Muscle of back (tissue), 3 donors: ENCODE measurements at regions not wholly inside any gene's neighbourhood (a gene's known extent, or its start where the extent isn't known, plus 50 kb on each side); places are given as distances from the start of the nearest gene placed in this dataset.
"Not testable (repeated sequence)": the region's sequence is repeated elsewhere in the genome, so short reads cannot be mapped to it uniquely, and the experiment has no call there.

Experiments
- DNase-seq, 3 donors: peaks; one replicate each; pipeline versions ENCODE4 v3.0.0 to v3.0.0-alpha.2; 2013

GRCh38 chr15:87675271-87675670, 581.3 kb downstream of the NTRK3 start:
- DNase-seq: no peak

DNA sequence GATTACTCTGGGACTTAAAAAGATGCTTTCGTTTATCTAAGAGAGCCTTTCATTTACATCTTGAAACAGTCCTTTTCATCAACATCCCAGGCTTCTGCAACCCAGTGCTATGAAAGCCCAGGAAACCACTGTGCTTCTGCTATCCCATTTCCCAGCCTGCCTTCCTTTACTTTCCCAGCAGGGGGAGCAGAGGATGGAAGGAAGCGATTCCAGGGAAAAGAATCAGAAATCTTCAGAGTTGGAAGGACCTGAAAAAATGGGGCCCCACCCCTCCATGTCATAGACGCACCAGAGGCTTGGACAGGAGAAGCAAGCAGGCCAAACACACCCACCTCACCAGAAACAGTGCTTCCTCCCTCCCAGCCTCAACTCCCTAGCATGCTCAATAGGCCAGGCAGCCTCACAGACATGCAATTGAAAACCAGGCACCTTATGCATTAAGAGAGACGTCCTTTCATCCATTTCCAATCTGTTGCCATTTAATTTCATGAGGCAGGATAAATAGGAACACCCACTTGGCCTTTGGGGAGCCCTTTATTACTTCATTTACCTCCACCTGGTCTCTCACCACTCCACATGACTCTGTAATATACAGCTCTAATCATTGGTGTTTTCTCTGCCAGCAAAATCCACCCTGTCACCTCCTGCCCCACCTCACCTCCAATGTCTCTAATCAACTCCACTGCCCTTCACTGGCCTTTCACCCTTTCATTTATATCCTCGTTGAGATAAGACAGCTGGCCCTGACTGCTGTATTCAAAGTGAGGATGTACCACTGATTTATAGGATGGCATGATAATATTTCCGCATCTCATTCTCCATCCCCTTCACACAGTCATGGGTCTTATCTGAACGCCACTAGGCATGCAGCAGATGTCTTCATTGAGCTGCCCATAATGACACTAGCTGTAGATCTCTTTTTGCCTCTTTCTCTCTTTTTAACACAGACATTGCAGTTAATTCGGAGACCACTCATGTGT, 583.9 kb downstream of the NTRK3 start:
- peak in 2 of 3 donors; percentile 19 to 35 for DNase-seq

DNA sequence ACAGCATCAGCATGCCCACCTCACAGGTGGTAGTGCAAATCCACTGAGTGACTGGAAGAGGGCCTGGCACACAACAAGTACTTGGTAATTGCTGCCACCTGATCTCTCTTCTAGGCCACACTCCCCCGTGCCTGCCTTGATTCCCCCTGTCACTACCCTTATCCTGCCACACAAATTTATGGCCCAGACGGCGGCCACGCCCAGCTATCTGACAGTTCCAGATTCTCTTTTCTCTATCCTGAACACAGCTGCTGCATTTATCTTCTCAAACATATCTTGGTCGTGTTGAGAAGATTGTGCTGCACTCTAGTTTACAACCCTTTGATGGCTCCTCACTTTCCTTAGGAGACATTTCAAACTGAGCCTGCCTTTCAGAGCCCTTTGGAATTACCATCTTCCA, 585.2 kb downstream of the NTRK3 start:
- no peak for DNase-seq

DNA sequence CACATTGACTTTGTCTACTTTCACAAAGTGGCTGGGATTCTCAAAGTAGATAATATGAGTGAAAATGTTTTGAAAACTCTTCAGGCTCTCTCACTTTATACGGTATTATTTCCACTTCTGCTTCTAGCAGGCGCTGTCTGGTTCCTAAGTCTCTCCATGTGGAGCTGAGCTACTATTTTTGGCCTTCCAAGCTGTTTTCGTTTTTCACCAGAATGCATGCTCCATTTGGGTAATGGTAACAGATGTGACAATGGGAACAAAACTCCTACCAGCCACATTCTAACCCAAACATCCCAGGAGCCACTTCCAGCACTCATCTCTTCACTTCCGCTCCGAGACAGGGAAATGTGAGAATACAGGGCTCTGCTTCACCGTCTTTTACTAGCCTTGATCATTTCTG, 586.7 kb downstream of the NTRK3 start:
- DNase-seq: no peak

DNA sequence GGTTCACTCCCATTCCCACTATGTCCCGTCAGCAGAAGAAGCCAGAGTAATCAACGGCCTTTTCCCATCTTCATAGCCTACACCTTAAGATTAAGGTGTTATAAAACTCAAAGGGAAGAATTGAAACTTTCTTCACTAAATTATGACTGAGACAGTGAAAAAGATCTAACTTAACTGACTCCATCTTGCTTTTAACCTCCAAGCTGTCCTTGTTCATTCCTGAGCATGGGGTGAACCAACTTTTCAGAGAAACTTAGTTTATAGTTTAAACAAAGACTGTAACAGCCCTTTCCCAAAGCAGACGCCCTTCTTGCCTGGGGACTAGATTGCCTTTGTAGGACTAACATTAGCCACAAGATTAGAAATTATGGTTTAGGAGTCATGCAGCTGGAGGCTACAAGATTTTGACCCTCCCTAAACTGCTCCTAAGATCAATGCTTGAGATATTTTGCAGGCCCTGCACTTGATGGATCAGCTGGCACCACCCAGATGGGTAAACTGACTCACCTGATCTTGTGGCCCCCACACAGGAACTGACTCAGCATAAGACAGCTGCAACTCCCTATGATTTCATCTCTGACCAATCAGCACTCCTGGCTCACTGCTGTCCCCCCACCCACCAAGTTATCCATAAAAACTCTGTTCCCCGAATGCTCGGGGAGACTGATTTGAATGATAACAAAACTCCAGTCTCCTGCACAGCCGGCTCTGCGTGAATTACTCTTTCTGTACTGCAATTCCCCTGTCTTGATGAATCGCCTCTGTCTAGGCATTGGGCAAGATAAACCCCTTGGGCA, 587.6 kb downstream of the NTRK3 start:
- DNase-seq: not testable (repeated sequence)

GRCh38 chr15:87667643-87668042, 588.9 kb downstream of the NTRK3 start:
- no peak for DNase-seq

DNA sequence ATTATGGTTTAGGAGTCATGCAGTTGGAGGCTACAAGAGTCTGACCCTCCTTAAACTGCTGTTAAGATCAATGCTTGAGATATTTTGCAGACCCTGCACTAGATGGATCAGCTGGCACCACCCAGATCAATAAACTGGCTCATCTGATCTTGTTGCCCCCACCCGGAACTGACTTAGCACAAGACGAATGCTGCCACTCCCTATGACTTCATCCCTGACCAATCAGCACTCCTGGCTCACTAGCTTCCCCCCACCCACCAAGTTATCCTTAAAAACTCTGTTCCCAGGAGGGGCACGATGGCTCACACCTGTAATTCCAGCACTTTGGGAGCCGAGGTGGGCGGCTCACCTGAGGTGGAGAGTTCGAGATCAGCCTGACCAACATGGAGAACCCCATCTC, 594.0 kb downstream of the NTRK3 start:
- no peak for DNase-seq

- peak in 2 of 3 donors; percentile 57 to 72 for DNase-seq
Observed at GRCh38 chr15:87661454-87662355, 594.8 kb downstream of the NTRK3 start.

- DNase-seq: no peak
Observed at GRCh38 chr15:87660251-87661129, 596.0 kb downstream of the NTRK3 start.

GRCh38 chr15:87656372-87656771, 600.2 kb downstream of the NTRK3 start:
- no peak for DNase-seq

DNA sequence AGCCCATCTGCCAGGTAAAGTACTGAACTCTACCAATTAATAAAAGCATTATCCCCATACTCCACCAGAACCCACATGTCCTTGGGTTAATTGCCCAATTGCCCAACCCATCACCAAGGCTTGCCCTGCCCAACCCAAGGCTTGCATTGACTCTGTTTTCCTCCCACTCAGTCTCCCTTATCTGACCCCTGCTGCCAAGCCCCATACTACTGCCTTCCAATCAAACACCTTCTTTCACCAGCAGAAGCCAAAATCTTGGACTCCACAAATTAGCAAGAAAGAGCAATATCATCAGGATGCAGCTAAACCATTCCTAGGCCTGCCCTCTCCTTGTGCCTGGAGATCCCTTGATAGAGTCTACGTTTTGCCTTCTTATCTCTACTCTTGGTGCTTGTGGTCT, 602.9 kb downstream of the NTRK3 start:
- DNase-seq: no peak

- DNase-seq: no peak
Observed at GRCh38 chr15:87649175-87649574, 607.4 kb downstream of the NTRK3 start.

DNA sequence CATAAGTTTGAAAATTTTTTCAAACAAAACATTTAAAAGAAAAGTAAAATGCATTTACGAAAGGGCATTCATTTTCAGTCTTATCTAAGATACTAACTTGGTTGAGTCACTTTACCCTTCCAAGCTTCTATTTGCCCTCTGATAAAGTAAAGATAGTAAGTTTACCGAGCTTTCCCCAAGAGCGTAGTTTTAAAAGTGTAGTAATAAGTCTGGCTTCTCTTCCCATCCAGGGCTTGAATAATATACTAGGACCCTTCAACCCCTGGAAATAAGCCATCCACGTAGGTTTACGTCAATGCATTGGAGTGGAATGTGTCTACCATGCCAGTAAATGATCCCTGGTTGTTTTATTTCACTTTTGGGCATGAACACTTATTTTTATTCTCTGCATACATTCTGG, 608.3 kb downstream of the NTRK3 start:
- peak in 2 of 3 donors; percentile 39 to 58 for DNase-seq

GRCh38 chr15:87645723-87646122, 610.8 kb downstream of the NTRK3 start:
- no peak for DNase-seq

DNA sequence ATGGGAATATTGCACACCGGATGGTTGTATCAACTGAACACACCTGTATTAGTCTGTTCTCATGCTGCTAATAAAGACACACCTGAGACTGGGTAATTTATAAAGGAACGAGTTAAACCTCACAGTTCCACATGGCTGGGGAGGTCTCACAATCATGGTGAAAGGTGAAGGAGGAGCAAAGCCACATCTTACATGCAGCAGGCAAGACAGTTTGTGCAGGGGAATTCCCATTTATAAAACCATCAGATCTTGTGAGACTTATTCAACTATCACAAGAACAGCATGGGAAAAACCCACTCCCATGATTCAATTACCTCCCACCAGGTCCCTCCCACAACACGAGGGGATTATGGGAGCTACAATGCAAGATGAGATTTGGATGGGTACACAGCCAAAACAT, 613.5 kb downstream of the NTRK3 start:
- not testable (repeated sequence) for DNase-seq

DNA sequence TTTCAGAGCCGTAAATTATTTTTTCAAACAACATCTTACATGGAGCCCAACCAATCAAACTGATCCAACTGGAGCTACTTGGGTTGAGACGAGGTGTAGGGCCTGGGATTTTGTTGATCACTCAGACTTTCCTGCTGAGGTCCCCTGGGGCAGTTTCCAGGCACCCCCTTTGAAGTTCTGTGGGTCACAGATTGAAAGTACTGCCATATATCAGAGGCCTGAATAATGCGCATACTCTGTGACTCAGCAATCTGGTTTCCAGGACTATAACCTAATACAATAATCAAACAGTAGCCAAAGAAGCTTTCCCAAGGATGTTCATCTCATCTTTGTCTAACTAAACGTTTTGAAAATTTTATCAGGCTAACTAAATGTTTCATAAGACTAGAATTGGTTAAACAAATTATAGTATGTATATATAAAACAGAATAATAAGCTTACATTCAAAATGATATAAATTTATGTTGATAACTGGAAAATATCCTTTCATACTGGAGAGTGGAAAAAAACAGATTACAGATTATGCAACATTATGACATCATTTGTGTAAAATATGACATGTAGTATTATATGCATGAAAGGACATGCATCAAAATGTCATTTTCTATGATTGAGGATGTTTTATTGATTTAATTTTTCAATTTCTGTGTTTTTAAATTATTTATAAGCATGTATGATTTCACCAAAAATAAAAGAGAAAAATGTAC, 617.1 kb downstream of the NTRK3 start:
- no peak for DNase-seq

GRCh38 chr15:87638554-87639083, 617.9 kb downstream of the NTRK3 start:
- no peak for DNase-seq

- no peak for DNase-seq
Observed at GRCh38 chr15:87634361-87634760, 622.2 kb downstream of the NTRK3 start.

- peak; percentile 44 to 77 (median 61) for DNase-seq
Observed at GRCh38 chr15:87633525-87633924, 623.0 kb downstream of the NTRK3 start.

DNA sequence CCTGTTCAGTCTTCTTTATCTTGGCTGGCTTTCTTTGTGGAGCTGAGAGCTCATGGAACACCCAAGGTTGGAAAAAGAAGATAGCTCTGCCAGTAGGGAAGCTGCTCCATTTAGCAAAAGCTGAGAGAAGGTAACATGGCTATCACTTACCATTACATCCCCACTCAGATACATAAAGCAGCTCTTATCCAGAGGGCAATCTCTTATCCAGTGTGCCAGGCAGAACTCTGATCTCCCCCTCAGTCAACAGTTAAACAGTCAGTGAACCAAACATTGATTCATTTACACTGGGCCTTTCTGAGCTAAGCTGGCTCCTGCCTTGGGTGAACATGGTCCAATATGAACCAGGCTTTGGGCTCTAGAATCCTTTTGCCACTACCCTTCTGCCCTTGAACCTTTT, 624.2 kb downstream of the NTRK3 start:
- DNase-seq: no peak
